ENCODE measurements at regions not wholly inside any gene's neighbourhood (a gene's known extent, or its start where the extent isn't known, plus 50 kb on each side); places are given as distances from the start of the nearest gene placed in this dataset.

GRCh38 chr7:32147546-32148268, 77.5 kb upstream of the PDE1C start:
- intact Hi-C loops (cut with micrococcal nuclease): no loop called here

- intact Hi-C loops (cut with micrococcal nuclease): no loop called here
Measured at GRCh38 chr7:32145911-32146310, 75.7 kb upstream of the PDE1C start.

- intact Hi-C loops (cut with micrococcal nuclease): no loop called here
Measured at GRCh38 chr7:32144676-32145075, 74.5 kb upstream of the PDE1C start.

- intact Hi-C loops (cut with micrococcal nuclease): no loop called here
Measured at GRCh38 chr7:32143301-32143700, 73.1 kb upstream of the PDE1C start.

GRCh38 chr7:32142649-32143048, 72.4 kb upstream of the PDE1C start:
- intact Hi-C loops (cut with micrococcal nuclease): no loop called here

- intact Hi-C loops (cut with micrococcal nuclease): no loop called here
Measured at GRCh38 chr7:32140210-32140939, 70.2 kb upstream of the PDE1C start.

- intact Hi-C loops (cut with micrococcal nuclease): no loop called here
Measured at GRCh38 chr7:32137059-32137458, 66.9 kb upstream of the PDE1C start.

GRCh38 chr7:32131091-32131490, 60.9 kb upstream of the PDE1C start:
- intact Hi-C loops (cut with micrococcal nuclease): no loop called here

GRCh38 chr7:32126843-32127242, 56.6 kb upstream of the PDE1C start:
- intact Hi-C loops (cut with micrococcal nuclease): no loop called here
